HCT116 (cell line): ENCODE measurements at regions not wholly inside any gene's neighbourhood (a gene's known extent, or its start where the extent isn't known, plus 50 kb on each side); places are given as distances from the start of the nearest gene placed in this dataset.

ENCODE experiments used
- ATAC-seq: fragments of 200-7000 bp; cut with Tn5 transposase; 2 replicates; pipeline ENCODE4 v1.9.1; 2020; ENCODE audit warnings: mild to moderate bottlenecking, moderate library complexity
- BruUV-seq: library from RNA; stranded (reverse); fragments of 400-500 nt; replicated peaks from 2 replicates; lab custom pipeline; 2021; lab: Mats Ljungman, UMichigan
- CTCF ChIA-PET: fragments of 300-600 bp; sonication (Branson Sonifier 250); formaldehyde crosslinking; loops from one replicate; lab custom pipeline; 2021; ENCODE audit warnings: antibody characterized with exemption; lab: Charles Lee
- POLR2A ChIA-PET: fragments of 300-600, 350-600 bp; sonication (Branson Sonifier 250); formaldehyde crosslinking; loops from one replicate; lab custom pipeline; 2021; ENCODE audit warnings: antibody characterized with exemption; lab: Charles Lee
- RAD21 ChIA-PET, 2 experiments: fragments of 300-600 bp; sonication (Branson Sonifier 250); formaldehyde crosslinking; loops; one replicate each; lab custom pipeline; 2023; ENCODE audit warnings: low total read pairs in 2 of 2; ENCODE audit not compliant: uncharacterized antibody in 2 of 2, unreplicated experiment in 2 of 2, low non-redundant PET in 1 of 2; lab: Charles Lee
- DNase-seq: peaks from one replicate; pipeline ENCODE4 v3.0.0-alpha.2; 2010; ENCODE audit warnings: low read depth, low spot score
- H2AFZ ChIP-seq: fragments of 200-600 bp; shearing (Covaris generic), sonication (generic); 2 replicates; pipeline ENCODE4 v1.6.1; 2017; ENCODE audit warnings: low read depth, mixed run types, mixed read lengths, antibody characterized with exemption, low read length; ENCODE audit not compliant: poor library complexity, severe bottlenecking
- H3K27ac ChIP-seq: 2 replicates; pipeline ENCODE4 v1.5.1; 2012; ENCODE audit warnings: low read depth, low read length
- H3K27me3 ChIP-seq: fragments of 200-600 bp; sonication (generic); 2 replicates; pipeline ENCODE4 v1.6.1; 2016; ENCODE audit warnings: mixed run types, low read length, mixed read lengths; ENCODE audit not compliant: insufficient read depth
- H3K36me3 ChIP-seq, 2 experiments: fragments of 200-500 bp in 1 of 2; fragments of 200-600 bp in 1 of 2; sonication (Bioruptor generic) in 1 of 2; sonication (generic) in 1 of 2; 2 replicates each; pipeline versions ENCODE4 v1.5.1 to v1.6.1; 2014 to 2016; ENCODE audit warnings: low read length in 2 of 2, inconsistent platforms in 1 of 2, mixed read lengths in 1 of 2, mixed run types in 1 of 2; ENCODE audit not compliant: insufficient read depth in 2 of 2, control insufficient read depth in 1 of 2
- H3K4me1 ChIP-seq, 2 experiments: fragments of 200-600 bp in 1 of 2; sonication (generic) in 1 of 2; 2 replicates each; pipeline versions ENCODE4 v1.5.1 to v1.6.1; 2012 to 2017; ENCODE audit warnings: low read length in 2 of 2, inconsistent platforms in 1 of 2, mild to moderate bottlenecking in 1 of 2, mixed read lengths in 1 of 2, mixed run types in 1 of 2, moderate library complexity in 1 of 2; ENCODE audit not compliant: insufficient read depth in 2 of 2, control insufficient read depth in 1 of 2
- H3K4me2 ChIP-seq: fragments of 200-600 bp; sonication (generic); 2 replicates; pipeline ENCODE4 v1.6.1; 2017; ENCODE audit warnings: mixed run types, low read length, mixed read lengths
- H3K4me3 ChIP-seq, 2 experiments: fragments of 200-600 bp in 1 of 2; sonication (generic) in 1 of 2; replicated peaks in 1 of 2; 2 replicates each; pipeline ENCODE4 v1.5.1; 2011 to 2016; ENCODE audit warnings: low read length in 2 of 2, control low read depth in 1 of 2, low read depth in 1 of 2, mild to moderate bottlenecking in 1 of 2, mixed read lengths in 1 of 2, mixed run types in 1 of 2
- H3K79me2 ChIP-seq: fragments of 200-600 bp; sonication (generic); 2 replicates; pipeline ENCODE4 v1.6.1; 2017; ENCODE audit warnings: mild to moderate bottlenecking, mixed run types, low read length, moderate library complexity, mixed read lengths; ENCODE audit not compliant: insufficient read depth
- H3K9ac ChIP-seq: fragments of 200-600 bp; sonication (generic); 2 replicates; pipeline ENCODE4 v1.6.1; 2016; ENCODE audit warnings: low read length, mixed read lengths
- H3K9me2 ChIP-seq: fragments of 200-600 bp; sonication (generic), shearing (Covaris generic); 2 replicates; pipeline ENCODE4 v1.6.1; 2017; ENCODE audit warnings: mixed run types, mild to moderate bottlenecking, moderate library complexity; ENCODE audit not compliant: insufficient read depth
- H3K9me3 ChIP-seq, 2 experiments: fragments of 200-500 bp in 1 of 2; fragments of 200-600 bp in 1 of 2; sonication (Bioruptor generic) in 1 of 2; sonication (generic) in 1 of 2; 2 replicates each; pipeline ENCODE4 v1.6.1; 2014 to 2017; ENCODE audit warnings: low read length in 2 of 2, mixed read lengths in 2 of 2, inconsistent platforms in 1 of 2, low read depth in 1 of 2, mild to moderate bottlenecking in 1 of 2, mixed run types in 1 of 2, moderate library complexity in 1 of 2; ENCODE audit not compliant: control insufficient read depth in 1 of 2, insufficient read depth in 1 of 2
- H4K20me1 ChIP-seq: fragments of 200-600 bp; sonication (generic), shearing (Covaris generic); 2 replicates; pipeline ENCODE4 v1.6.1; 2017; ENCODE audit warnings: mixed run types, mild to moderate bottlenecking, moderate library complexity; ENCODE audit not compliant: insufficient read depth
- CBX3 ChIP-seq: IDR thresholded peaks from 2 replicates; pipeline ENCODE4 v1.6.1; 2012; ENCODE audit warnings: low read depth
- CEBPB ChIP-seq: IDR thresholded peaks from 2 replicates; pipeline ENCODE4 v1.6.1; 2012; ENCODE audit warnings: low read depth
- CTCF ChIP-seq, 3 experiments: fragments of 200-600 bp in 1 of 3; sonication (generic) in 1 of 3; IDR thresholded peaks in 2 of 3; conservative IDR thresholded peaks in 1 of 3; 2 replicates each; pipeline ENCODE4 v1.5.1; 2012 to 2017; ENCODE audit warnings: low read depth in 2 of 3, low read length in 2 of 3, antibody characterized with exemption in 1 of 3, borderline replicate concordance in 1 of 3, control low read depth in 1 of 3, mild to moderate bottlenecking in 1 of 3, mixed read lengths in 1 of 3, mixed run types in 1 of 3, moderate library complexity in 1 of 3; ENCODE audit not compliant: insufficient read depth in 1 of 3
- ELF1 ChIP-seq: IDR thresholded peaks from 2 replicates; pipeline ENCODE4 v1.6.1; 2012; ENCODE audit warnings: low read depth, borderline replicate concordance
- EZH2 ChIP-seq: fragments of 200-600 bp; sonication (generic); IDR thresholded peaks from 2 replicates; pipeline ENCODE4 v1.6.1; 2017; ENCODE audit warnings: antibody characterized with exemption, mixed run types
- FOSL1 ChIP-seq: IDR thresholded peaks from 2 replicates; pipeline ENCODE4 v1.6.1; 2012; ENCODE audit warnings: low read depth
- JUND ChIP-seq: IDR thresholded peaks from 2 replicates; pipeline ENCODE4 v1.6.1; 2012
- POLR2A ChIP-seq: IDR thresholded peaks from 2 replicates; pipeline ENCODE4 v1.7.0; 2011; ENCODE audit warnings: borderline replicate concordance; ENCODE audit not compliant: insufficient read depth, insufficient read length; ENCODE audit errors: extremely low read depth
- POLR2AphosphoS5 ChIP-seq: IDR thresholded peaks from 2 replicates; pipeline ENCODE4 v1.6.1; 2011; ENCODE audit warnings: mild to moderate bottlenecking, low read depth, low read length, moderate library complexity
- RAD21 ChIP-seq: IDR thresholded peaks from 2 replicates; pipeline ENCODE4 v1.6.1; 2012; ENCODE audit warnings: low read depth, mild to moderate bottlenecking
- SIN3A ChIP-seq: IDR thresholded peaks from 2 replicates; pipeline ENCODE4 v1.6.1; 2012; ENCODE audit warnings: low read depth
- SP1 ChIP-seq: IDR thresholded peaks from 2 replicates; pipeline ENCODE4 v1.6.1; 2012; ENCODE audit warnings: low read depth
- SRF ChIP-seq: IDR thresholded peaks from 2 replicates; pipeline ENCODE4 v1.6.1; 2012; ENCODE audit warnings: low read depth
- TCF7L2 ChIP-seq: IDR thresholded peaks from 2 replicates; pipeline ENCODE4 v1.7.0; 2011; ENCODE audit warnings: borderline replicate concordance, inconsistent platforms; ENCODE audit not compliant: insufficient read depth, insufficient read length; ENCODE audit errors: extremely low read depth
- ZNF274 ChIP-seq: fragments of 200-500 bp; sonication (Bioruptor generic); IDR thresholded peaks from 2 replicates; pipeline ENCODE4 v1.6.1; 2014; ENCODE audit warnings: mild to moderate bottlenecking, low read depth, low read length, inconsistent platforms
- intact Hi-C: fragments of 100-400 bp; cut with micrococcal nuclease; formaldehyde crosslinking; loops from 2 replicates; pipeline ENCODE4 v1.10.0; 2022
- TF ChIP-seq, protein P1 (sequence below): IDR thresholded peaks from 2 replicates; pipeline ENCODE4 v1.6.1; 2011; ENCODE audit warnings: mild to moderate bottlenecking, low read length, moderate library complexity; ENCODE audit not compliant: insufficient replicate concordance; ENCODE audit errors: extremely low read depth
- TF ChIP-seq, protein P2 (sequence below): IDR thresholded peaks from 2 replicates; pipeline ENCODE4 v1.6.1; 2012
- TF ChIP-seq, protein P3 (sequence below): IDR thresholded peaks from 2 replicates; pipeline ENCODE4 v1.6.1; 2012; ENCODE audit warnings: low read depth

GRCh38 chr5:14090290-14090689 is 52.9 kb upstream of the TRIO start (continued):
- TF ChIP-seq ELF1 (no peak), EZH2 (no peak), ZNF274 (no peak), POLR2A (no peak)
- TF ChIP-seq, protein P1, sequence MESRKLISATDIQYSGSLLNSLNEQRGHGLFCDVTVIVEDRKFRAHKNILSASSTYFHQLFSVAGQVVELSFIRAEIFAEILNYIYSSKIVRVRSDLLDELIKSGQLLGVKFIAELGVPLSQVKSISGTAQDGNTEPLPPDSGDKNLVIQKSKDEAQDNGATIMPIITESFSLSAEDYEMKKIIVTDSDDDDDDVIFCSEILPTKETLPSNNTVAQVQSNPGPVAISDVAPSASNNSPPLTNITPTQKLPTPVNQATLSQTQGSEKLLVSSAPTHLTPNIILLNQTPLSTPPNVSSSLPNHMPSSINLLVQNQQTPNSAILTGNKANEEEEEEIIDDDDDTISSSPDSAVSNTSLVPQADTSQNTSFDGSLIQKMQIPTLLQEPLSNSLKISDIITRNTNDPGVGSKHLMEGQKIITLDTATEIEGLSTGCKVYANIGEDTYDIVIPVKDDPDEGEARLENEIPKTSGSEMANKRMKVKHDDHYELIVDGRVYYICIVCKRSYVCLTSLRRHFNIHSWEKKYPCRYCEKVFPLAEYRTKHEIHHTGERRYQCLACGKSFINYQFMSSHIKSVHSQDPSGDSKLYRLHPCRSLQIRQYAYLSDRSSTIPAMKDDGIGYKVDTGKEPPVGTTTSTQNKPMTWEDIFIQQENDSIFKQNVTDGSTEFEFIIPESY, result no peak
- TF ChIP-seq, all 23 proteins: peak for 2

DNA sequence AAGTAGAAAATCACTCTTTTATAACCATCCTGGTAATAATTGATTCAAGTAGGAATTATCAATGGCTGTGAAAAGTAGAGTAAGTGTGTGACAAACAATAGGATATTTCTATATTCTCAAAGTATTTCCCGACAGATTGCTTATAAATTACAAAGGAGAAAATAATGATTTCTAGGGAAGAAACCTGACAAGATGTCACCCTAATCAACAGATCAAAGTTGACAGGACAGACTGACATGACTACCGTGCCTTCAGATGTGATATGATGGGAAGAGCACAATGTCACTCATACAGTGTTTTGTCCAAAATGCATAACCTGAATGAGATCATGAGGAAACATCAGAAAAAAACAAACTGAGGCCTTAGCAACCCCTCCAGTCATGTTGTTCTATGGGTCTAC is 53.9 kb upstream of the TRIO start:
- no peak for ATAC-seq
- BruUV-seq, result no TSS peak
- POLR2A ChIA-PET, result no interaction called here

More for the DNA sequence above, 53.9 kb upstream of the TRIO start:
- Histone ChIP-seq H3K9ac (no peak overlapping the region), H4K20me1 (no peaks in the 10 kb centered on the region), H3K36me3 (no peaks in the 10 kb centered on the region), H3K27ac (no peak overlapping the region), H3K27me3 (no peaks in the 10 kb centered on the region), H3K9me2 (no peaks in the 10 kb centered on the region), H2AFZ (no peak overlapping the region), H3K79me2 (no peaks in the 10 kb centered on the region), H3K9me3 (no peaks in the 10 kb centered on the region), H3K4me2 (no peak overlapping the region), H3K4me1 (no peaks in the 10 kb centered on the region), H3K4me3 (no peak overlapping the region)
- DNase-seq, result no peak
- TF ChIP-seq FOSL1 (no peak), SRF (no peak), SP1 (no peak), CBX3 (no peak), CEBPB (no peak), RAD21 (no peak), CTCF (IDR thresholded peaks at IDR 0.05 in 2 of 3, conservative IDR thresholded peaks at IDR 0.05 in 1 of 3; ENCODE audit: borderline replicate concordance in 1 of 3, insufficient read depth in 1 of 3, low read depth in 2 of 3, low read length in 2 of 3) (no peak), JUND (no peak), TCF7L2 (no peak), POLR2AphosphoS5 (no peak), SIN3A (no peak)
- TF ChIP-seq, protein P2, sequence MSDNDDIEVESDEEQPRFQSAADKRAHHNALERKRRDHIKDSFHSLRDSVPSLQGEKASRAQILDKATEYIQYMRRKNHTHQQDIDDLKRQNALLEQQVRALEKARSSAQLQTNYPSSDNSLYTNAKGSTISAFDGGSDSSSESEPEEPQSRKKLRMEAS, result no peak
- TF ChIP-seq, protein P3, sequence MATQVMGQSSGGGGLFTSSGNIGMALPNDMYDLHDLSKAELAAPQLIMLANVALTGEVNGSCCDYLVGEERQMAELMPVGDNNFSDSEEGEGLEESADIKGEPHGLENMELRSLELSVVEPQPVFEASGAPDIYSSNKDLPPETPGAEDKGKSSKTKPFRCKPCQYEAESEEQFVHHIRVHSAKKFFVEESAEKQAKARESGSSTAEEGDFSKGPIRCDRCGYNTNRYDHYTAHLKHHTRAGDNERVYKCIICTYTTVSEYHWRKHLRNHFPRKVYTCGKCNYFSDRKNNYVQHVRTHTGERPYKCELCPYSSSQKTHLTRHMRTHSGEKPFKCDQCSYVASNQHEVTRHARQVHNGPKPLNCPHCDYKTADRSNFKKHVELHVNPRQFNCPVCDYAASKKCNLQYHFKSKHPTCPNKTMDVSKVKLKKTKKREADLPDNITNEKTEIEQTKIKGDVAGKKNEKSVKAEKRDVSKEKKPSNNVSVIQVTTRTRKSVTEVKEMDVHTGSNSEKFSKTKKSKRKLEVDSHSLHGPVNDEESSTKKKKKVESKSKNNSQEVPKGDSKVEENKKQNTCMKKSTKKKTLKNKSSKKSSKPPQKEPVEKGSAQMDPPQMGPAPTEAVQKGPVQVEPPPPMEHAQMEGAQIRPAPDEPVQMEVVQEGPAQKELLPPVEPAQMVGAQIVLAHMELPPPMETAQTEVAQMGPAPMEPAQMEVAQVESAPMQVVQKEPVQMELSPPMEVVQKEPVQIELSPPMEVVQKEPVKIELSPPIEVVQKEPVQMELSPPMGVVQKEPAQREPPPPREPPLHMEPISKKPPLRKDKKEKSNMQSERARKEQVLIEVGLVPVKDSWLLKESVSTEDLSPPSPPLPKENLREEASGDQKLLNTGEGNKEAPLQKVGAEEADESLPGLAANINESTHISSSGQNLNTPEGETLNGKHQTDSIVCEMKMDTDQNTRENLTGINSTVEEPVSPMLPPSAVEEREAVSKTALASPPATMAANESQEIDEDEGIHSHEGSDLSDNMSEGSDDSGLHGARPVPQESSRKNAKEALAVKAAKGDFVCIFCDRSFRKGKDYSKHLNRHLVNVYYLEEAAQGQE, result no peak
- intact Hi-C loops, result no loop called here
- ChIA-PET CTCF (no interaction called here), RAD21 (no interaction called here)
